Activated B cell treated with CpG ODN at 0.5 μM for 24 hours (primary cell): ENCODE measurements at regions not wholly inside any gene's neighbourhood (a gene's known extent, or its start where the extent isn't known, plus 50 kb on each side); places are given as distances from the start of the nearest gene placed in this dataset.

Experiments
- ATAC-seq: fragments of 200-7000 bp; cut with Tn5 transposase; one replicate; pipeline ENCODE4 v1.10.0; 2021; ENCODE audit warnings: low read depth, mild to moderate bottlenecking, moderate library complexity
- CTCF ChIA-PET: fragments of 350-600 bp; sonication (Branson Sonifier 250); formaldehyde crosslinking; loops from one replicate; lab custom pipeline; 2021; ENCODE audit warnings: antibody characterized with exemption; lab: Charles Lee
- POLR2A ChIA-PET: fragments of 350-600 bp; sonication (Branson Sonifier 250); formaldehyde crosslinking; loops from one replicate; lab custom pipeline; 2021; ENCODE audit warnings: antibody characterized with exemption; lab: Charles Lee
- DNase-seq: peaks from one replicate; pipeline ENCODE4 v3.0.0; 2022
- H3K27ac Mint-ChIP-seq: one replicate; pipeline ENCODE4 v1.8.0; 2020; ENCODE audit warnings: mixed read lengths
- H3K27me3 Mint-ChIP-seq: one replicate; pipeline ENCODE4 v1.8.0; 2021; ENCODE audit warnings: mixed read lengths
- H3K36me3 Mint-ChIP-seq: one replicate; pipeline ENCODE4 v1.8.0; 2021; ENCODE audit warnings: low read depth, mixed read lengths
- H3K4me1 Mint-ChIP-seq: one replicate; pipeline ENCODE4 v1.8.0; 2021; ENCODE audit warnings: mixed read lengths
- H3K4me3 Mint-ChIP-seq: one replicate; pipeline ENCODE4 v1.8.0; 2020; ENCODE audit warnings: mild to moderate bottlenecking, mixed read lengths
- H3K9me3 Mint-ChIP-seq: one replicate; pipeline ENCODE4 v1.8.0; 2020; ENCODE audit warnings: mixed read lengths
- intact Hi-C: fragments of 100-400 bp; cut with micrococcal nuclease; formaldehyde crosslinking; loops from one replicate; pipeline ENCODE4 v1.15.1; 2024
- TF ChIP-seq, protein P1 (sequence below): fragments of 200-600 bp; IDR thresholded peaks from one replicate; pipeline ENCODE4 v1.8.0; 2022; ENCODE audit warnings: antibody characterized with exemption, mild to moderate bottlenecking

DNA sequence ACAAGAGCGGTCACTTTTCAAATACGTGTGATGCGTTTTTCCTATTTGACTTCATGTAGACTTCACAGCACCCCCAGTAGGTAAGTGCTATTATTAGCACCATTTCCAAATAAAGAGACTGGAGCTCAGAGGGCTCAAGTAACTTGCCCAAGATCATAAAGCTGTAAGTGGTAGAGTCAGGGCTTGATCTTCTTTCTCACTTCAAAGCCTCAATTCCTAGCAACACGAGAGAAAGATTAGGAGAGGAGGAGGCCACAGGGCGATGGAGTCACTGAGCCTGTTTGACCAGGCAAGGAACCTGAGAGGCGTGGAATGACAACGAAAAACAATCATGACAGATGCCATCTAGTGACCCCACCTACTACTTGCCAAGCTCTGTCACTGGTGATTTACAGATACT lies 181.0 kb downstream of the FOXD2 start:
- H3K4me3 Mint-ChIP-seq = no peak overlapping the region
- no peaks in the 10 kb centered on the region for H3K4me1 Mint-ChIP-seq
- DNase-seq (no peak), ATAC-seq (no peak)
- POLR2A ChIA-PET = no interaction called here
- TF ChIP-seq, protein P1, sequence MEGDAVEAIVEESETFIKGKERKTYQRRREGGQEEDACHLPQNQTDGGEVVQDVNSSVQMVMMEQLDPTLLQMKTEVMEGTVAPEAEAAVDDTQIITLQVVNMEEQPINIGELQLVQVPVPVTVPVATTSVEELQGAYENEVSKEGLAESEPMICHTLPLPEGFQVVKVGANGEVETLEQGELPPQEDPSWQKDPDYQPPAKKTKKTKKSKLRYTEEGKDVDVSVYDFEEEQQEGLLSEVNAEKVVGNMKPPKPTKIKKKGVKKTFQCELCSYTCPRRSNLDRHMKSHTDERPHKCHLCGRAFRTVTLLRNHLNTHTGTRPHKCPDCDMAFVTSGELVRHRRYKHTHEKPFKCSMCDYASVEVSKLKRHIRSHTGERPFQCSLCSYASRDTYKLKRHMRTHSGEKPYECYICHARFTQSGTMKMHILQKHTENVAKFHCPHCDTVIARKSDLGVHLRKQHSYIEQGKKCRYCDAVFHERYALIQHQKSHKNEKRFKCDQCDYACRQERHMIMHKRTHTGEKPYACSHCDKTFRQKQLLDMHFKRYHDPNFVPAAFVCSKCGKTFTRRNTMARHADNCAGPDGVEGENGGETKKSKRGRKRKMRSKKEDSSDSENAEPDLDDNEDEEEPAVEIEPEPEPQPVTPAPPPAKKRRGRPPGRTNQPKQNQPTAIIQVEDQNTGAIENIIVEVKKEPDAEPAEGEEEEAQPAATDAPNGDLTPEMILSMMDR = no peak
- intact Hi-C loops = no loop called here
- CTCF ChIA-PET = no interaction called here
- no peaks in the 10 kb centered on the region for H3K27me3 Mint-ChIP-seq
- H3K9me3 Mint-ChIP-seq = no peaks in the 10 kb centered on the region
- H3K27ac Mint-ChIP-seq = no peak overlapping the region
- no peaks in the 10 kb centered on the region for H3K36me3 Mint-ChIP-seq

DNA sequence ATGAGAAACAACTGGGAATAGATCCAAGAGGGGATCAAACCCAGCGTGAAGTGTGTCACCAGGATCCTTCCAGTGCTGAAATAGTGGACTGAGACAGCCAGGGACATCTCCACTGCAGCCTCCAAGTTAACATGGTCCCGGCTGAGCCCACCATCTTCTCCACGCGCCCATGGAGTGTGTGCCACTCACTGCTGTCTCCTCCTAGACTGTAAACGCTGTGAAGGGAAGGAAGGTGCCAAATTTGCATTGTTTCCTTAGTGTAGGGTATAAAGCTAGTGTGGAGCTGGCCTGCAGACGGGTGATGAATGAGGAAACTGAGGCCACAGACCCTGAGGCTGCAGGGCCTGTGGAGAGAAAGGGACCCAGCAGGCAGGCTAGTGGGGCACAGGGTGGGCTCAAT lies 183.6 kb downstream of the FOXD2 start:
- ATAC-seq = no peak
- DNase-seq = no peak
- Mint-ChIP-seq H3K27ac (no peak overlapping the region), H3K4me3 (no peak overlapping the region), H3K36me3 (no peaks in the 10 kb centered on the region), H3K27me3 (peaks cover 2% of the 10 kb centered on the region), H3K9me3 (no peaks in the 10 kb centered on the region), H3K4me1 (no peaks in the 10 kb centered on the region)
- intact Hi-C loops = no loop called here
- ChIA-PET POLR2A (no interaction called here), CTCF (no interaction called here)
- TF ChIP-seq, protein P1 = no peak

DNA sequence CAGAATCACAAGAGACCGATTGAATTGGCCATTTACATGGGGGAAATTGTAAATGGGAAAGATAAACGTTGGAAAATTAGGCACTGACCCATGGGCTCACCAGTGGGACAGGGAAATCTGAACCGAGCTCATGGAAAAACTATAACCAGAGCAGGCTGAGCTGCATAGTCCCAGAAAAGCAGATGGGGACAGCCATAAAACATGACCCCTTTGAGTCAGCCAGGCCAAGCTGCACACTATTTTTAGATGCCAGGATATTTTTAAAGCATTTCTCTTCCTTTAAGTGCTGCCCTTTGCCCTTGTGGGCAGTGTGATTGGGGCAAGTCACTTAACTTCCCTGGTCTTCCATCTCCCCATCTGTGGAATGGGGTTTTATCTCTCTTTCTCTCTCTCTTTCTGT lies 184.1 kb downstream of the FOXD2 start:
- Mint-ChIP-seq H3K27me3 (peaks cover 2% of the 10 kb centered on the region), H3K4me3 (no peak overlapping the region), H3K36me3 (no peaks in the 10 kb centered on the region), H3K9me3 (no peaks in the 10 kb centered on the region), H3K27ac (no peak overlapping the region), H3K4me1 (no peaks in the 10 kb centered on the region)
- ChIA-PET POLR2A (no interaction called here), CTCF (no interaction called here)
- TF ChIP-seq, protein P1 = no peak
- intact Hi-C loops = no loop called here
- ATAC-seq (no peak), DNase-seq (no peak)

DNA sequence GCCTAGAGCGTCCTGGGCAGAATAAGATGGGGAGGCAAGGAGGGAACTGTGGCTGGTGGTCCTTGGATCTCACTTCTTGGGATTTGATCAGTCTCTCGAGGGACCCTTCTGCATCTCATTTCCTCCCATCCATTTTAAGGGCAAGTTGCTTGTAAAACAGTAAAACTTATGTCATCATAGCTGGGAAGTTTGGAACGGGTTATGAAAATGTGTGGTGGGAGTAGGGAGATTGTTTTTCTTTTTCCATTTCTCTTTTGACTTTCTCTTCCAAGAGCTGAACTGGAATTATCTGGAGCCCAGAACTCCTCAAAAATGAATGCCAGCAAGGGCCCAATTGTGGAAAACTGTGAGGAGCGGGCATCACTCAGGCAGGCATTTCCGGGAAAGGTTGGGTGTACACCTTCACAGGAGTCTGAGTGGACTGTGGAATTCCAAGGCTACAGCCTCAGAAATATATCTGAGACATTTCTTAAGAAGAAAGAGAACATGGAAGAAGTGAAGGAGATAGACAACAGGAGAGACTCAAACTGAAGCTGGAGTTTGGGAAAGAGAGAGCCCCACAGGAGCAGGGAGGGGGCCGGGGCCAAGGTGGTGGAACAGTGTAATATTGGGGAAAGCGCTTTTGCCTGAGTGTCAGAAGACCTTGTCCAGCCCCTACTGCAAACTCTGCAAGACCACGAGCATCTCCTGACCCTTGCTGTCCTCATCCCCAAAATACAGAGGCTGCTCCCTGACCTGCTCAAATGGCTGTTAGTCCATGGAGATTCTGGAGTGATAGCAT lies 185.1 kb downstream of the FOXD2 start:
- H3K9me3 Mint-ChIP-seq = no peaks in the 10 kb centered on the region
- no peak overlapping the region for H3K4me3 Mint-ChIP-seq

DNA sequence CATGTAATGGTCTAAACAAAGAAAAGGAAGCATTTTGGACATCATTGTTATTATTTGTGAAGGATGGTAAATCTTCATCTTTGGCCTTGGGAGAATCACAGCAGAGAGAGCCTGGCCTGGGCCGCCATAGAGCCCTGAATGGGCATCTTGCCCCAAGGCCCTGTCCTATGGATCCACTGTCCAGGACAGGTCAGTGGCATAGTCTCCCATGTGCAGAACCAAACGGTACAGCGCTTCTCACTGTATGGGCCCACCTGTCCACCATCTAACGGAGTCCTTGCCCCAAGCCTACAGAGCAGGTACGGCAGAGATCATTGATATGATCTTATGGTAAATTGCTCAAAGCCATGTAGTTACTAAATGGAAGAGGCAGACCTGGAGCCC lies 185.7 kb downstream of the FOXD2 start:
- TF ChIP-seq, protein P1 = no peak
- Mint-ChIP-seq H3K27me3 (peaks cover 3% of the 10 kb centered on the region), H3K9me3 (no peaks in the 10 kb centered on the region), H3K4me1 (no peaks in the 10 kb centered on the region), H3K27ac (no peak overlapping the region), H3K36me3 (no peaks in the 10 kb centered on the region), H3K4me3 (no peak overlapping the region)
- intact Hi-C loops = no loop called here
- no peak for ATAC-seq
- POLR2A ChIA-PET = no interaction called here
- CTCF ChIA-PET = no interaction called here
- DNase-seq = no peak

More for the DNA sequence above, 185.1 kb downstream of the FOXD2 start:
- CTCF ChIA-PET = no interaction called here
- intact Hi-C loops = no loop called here
- no peaks in the 10 kb centered on the region for H3K4me1 Mint-ChIP-seq
- TF ChIP-seq, protein P1 = no peak
- no peaks in the 10 kb centered on the region for H3K36me3 Mint-ChIP-seq
- DNase-seq (no peak), ATAC-seq (no peak)
- H3K27ac Mint-ChIP-seq = no peak overlapping the region
- POLR2A ChIA-PET = no interaction called here
- H3K27me3 Mint-ChIP-seq = peaks cover 2% of the 10 kb centered on the region
